HCT116 (cell line): ENCODE measurements at regions not wholly inside any gene's neighbourhood (a gene's known extent, or its start where the extent isn't known, plus 50 kb on each side); places are given as distances from the start of the nearest gene placed in this dataset.

ENCODE experiments used
- ATF3 ChIP-seq: IDR thresholded peaks from 2 replicates; pipeline ENCODE4 v1.6.1; 2012
- CTCF ChIP-seq, 3 experiments: fragments of 200-600 bp in 1 of 3; sonication (generic) in 1 of 3; IDR thresholded peaks in 2 of 3; conservative IDR thresholded peaks in 1 of 3; 2 replicates each; pipeline ENCODE4 v1.5.1; 2012 to 2017; ENCODE audit warnings: low read depth in 2 of 3, low read length in 2 of 3, antibody characterized with exemption in 1 of 3, borderline replicate concordance in 1 of 3, control low read depth in 1 of 3, mild to moderate bottlenecking in 1 of 3, mixed read lengths in 1 of 3, mixed run types in 1 of 3, moderate library complexity in 1 of 3; ENCODE audit not compliant: insufficient read depth in 1 of 3
- POLR2A ChIP-seq: IDR thresholded peaks from 2 replicates; pipeline ENCODE4 v1.7.0; 2011; ENCODE audit warnings: borderline replicate concordance; ENCODE audit not compliant: insufficient read depth, insufficient read length; ENCODE audit errors: extremely low read depth
- ZBTB33 ChIP-seq: IDR thresholded peaks from 2 replicates; pipeline ENCODE4 v1.6.1; 2011; ENCODE audit warnings: mild to moderate bottlenecking, low read length, moderate library complexity; ENCODE audit not compliant: insufficient replicate concordance; ENCODE audit errors: extremely low read depth

- TF ChIP-seq CTCF (IDR thresholded peaks at IDR 0.05 in 2 of 3, conservative IDR thresholded peaks at IDR 0.05 in 1 of 3; ENCODE audit: borderline replicate concordance in 1 of 3, insufficient read depth in 1 of 3, low read depth in 2 of 3, low read length in 2 of 3), result no peak
- no peak for TF ChIP-seq ATF3
- no peak for TF ChIP-seq ZBTB33
- TF ChIP-seq POLR2A, result no peak
Observed at GRCh38 chr12:11555195-11555594, 94.3 kb upstream of the ETV6 start.
